NB4 (cell line): ENCODE measurements at regions not wholly inside any gene's neighbourhood (a gene's known extent, or its start where the extent isn't known, plus 50 kb on each side); places are given as distances from the start of the nearest gene placed in this dataset.

Source experiments
- DNase-seq: peaks from one replicate; pipeline ENCODE4 v3.0.0; 2010; ENCODE audit warnings: low read depth
- H3K4me3 ChIP-seq: one replicate; pipeline ENCODE4 v1.5.1; 2011; ENCODE audit warnings: mild to moderate bottlenecking, low read depth, low read length, moderate library complexity
- CTCF ChIP-seq: IDR thresholded peaks from one replicate; pipeline ENCODE4 v1.5.1; 2012; ENCODE audit warnings: low read depth, low read length
- MYC ChIP-seq: IDR thresholded peaks from 2 replicates; pipeline ENCODE4 v1.6.1; 2011; ENCODE audit warnings: low read depth, low read length
- POLR2A ChIP-seq: IDR thresholded peaks from 2 replicates; pipeline ENCODE4 v1.6.1; 2011; ENCODE audit warnings: mild to moderate bottlenecking; ENCODE audit not compliant: insufficient read length; ENCODE audit errors: extremely low read depth
- TF ChIP-seq, protein P1 (sequence below): IDR thresholded peaks from 2 replicates; pipeline ENCODE4 v1.6.1; 2011; ENCODE audit warnings: low read depth, low read length

GRCh38 chr5:3221432-3221831, 374.2 kb upstream of the IRX1 start:
- H3K4me3 ChIP-seq, result no peak overlapping the region
- TF ChIP-seq MYC (no peak), CTCF (no peak), POLR2A (no peak)
- TF ChIP-seq, protein P1, sequence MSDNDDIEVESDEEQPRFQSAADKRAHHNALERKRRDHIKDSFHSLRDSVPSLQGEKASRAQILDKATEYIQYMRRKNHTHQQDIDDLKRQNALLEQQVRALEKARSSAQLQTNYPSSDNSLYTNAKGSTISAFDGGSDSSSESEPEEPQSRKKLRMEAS, result no peak
- DNase-seq, result no peak

- no peak overlapping the region for H3K4me3 ChIP-seq
- TF ChIP-seq MYC (no peak), POLR2A (no peak), CTCF (no peak)
- TF ChIP-seq, protein P1, result no peak
- DNase-seq, result no peak
Measured at GRCh38 chr5:3220638-3221288, 374.9 kb upstream of the IRX1 start.

GRCh38 chr5:3220201-3220600, 375.4 kb upstream of the IRX1 start:
- DNase-seq, result no peak
- TF ChIP-seq, protein P1, result no peak
- no peak for TF ChIP-seq POLR2A
- TF ChIP-seq MYC, result no peak
- TF ChIP-seq CTCF, result no peak
- H3K4me3 ChIP-seq, result no peak overlapping the region

DNA sequence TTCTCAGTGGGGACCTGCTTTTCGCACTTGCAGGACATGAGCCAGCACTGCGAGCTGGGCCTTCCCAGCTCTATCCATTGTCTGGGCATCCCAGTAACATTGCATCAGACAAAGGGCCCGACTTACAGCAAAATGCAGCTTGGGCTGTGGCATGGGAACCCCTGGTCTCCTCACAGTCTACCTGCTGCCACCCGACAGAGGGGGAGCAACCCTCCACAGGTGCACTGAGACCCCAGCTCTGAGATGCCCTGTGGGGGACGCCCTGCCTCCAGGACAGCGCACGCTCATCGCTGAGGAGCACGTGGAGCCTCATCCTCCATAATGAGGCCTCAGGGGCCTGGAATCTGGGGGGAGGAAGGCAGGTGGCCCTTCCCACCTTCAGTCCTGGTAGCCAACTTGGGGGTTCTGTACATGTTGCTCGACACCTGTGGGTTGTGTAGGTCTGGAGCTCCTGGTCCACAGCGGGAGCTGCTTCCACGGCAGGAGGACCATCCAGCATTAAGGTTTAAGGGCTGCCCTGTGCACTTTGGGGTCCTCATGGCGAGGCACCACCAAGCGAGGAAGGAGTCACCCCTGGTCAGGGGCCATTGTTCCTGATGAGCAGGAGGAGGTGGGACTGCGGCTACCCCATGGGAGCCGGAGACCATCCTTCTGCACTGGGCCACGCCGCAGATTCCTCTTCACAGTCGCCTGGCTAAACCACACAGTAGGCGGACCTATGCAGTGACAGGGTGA, 376.5 kb upstream of the IRX1 start:
- TF ChIP-seq, protein P1, result no peak
- TF ChIP-seq CTCF, result no peak
- no peak for TF ChIP-seq MYC
- no peak for TF ChIP-seq POLR2A
- H3K4me3 ChIP-seq, result no peak overlapping the region
- DNase-seq, result no peak

DNA sequence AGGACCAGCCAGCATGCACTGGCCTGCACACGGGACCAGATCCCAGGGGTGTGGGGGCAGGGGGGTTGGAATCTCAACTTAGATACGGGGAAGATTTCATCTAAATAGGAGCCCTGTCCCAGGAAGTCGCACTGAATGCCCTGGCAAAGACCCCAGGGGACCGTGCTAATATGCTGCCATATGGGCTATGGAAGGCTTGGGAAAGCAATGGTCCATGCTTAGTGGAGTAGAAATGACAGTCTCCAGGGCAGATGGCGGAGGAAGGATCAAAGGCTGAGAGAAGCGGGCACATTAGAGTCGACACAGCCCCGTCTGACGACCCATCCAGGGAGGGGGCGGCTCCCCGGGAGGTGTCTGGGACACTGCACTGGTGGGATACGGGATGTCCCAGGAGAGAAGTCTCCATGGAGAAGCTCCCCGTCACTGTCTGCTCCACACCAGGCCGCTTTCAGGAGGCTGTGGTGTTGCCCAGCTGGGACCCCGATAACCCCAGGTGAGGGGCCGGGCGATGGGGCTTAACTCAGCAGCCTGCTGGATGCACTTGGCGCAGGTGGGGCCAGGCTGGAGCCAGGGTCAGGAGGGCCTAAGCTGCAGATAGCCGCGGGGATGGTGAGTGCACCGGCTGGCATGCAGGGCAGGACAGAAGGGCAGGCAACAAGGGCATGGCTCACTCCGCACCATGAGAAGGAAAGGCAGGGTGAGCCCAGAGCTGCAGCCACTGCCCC, 377.7 kb upstream of the IRX1 start:
- no peak for DNase-seq
- no peak overlapping the region for H3K4me3 ChIP-seq
- TF ChIP-seq, protein P1, result no peak
- no peak for TF ChIP-seq MYC

DNA sequence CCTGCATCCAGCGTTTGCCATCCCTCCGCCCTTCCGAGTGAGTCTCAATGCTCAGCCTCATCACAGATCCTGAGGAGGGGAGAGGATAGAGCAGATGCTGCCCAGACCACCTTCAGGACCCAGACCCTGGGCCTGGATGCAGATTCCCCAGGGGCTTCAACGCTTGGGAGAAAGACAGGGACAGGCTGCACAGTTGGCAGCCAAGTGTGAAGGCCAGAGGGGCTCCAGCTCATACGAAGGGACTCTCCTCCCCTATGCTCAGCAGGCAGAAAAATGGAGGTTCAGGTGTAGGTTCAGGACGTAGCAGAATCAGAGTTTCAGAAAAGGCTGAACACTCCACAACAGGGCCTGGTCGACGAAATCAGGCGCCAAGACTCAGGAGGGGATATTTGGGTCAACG, 378.5 kb upstream of the IRX1 start:
- DNase-seq, result no peak
- no peak for TF ChIP-seq MYC
- TF ChIP-seq POLR2A, result no peak
- TF ChIP-seq, protein P1, result no peak

More for the DNA sequence above, 378.5 kb upstream of the IRX1 start:
- H3K4me3 ChIP-seq, result no peak overlapping the region
